ENCODE measurements at regions not wholly inside any gene's neighbourhood (a gene's known extent, or its start where the extent isn't known, plus 50 kb on each side); places are given as distances from the start of the nearest gene placed in this dataset.

DNA sequence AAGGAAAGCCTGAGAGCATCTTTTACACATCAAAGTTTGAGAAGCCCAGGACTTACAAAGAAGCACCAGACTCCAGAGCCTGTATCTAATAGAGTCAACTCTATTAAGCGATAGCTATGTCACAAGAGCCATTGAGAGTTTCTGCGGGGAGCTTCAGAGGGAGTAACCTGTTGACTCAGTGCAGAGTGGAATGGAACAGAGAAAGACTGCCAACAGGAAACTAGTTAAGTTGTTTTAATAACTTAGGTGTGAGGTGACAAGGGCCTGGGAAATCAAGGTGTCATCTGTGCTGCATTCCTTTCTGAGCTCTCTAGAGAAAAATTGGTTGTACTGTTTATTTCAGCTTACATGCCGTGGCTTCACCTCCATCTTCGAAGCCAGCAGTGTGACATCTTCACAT lies 513.8 kb upstream of the POU3F3 start:
- no peak for DNase-seq

DNA sequence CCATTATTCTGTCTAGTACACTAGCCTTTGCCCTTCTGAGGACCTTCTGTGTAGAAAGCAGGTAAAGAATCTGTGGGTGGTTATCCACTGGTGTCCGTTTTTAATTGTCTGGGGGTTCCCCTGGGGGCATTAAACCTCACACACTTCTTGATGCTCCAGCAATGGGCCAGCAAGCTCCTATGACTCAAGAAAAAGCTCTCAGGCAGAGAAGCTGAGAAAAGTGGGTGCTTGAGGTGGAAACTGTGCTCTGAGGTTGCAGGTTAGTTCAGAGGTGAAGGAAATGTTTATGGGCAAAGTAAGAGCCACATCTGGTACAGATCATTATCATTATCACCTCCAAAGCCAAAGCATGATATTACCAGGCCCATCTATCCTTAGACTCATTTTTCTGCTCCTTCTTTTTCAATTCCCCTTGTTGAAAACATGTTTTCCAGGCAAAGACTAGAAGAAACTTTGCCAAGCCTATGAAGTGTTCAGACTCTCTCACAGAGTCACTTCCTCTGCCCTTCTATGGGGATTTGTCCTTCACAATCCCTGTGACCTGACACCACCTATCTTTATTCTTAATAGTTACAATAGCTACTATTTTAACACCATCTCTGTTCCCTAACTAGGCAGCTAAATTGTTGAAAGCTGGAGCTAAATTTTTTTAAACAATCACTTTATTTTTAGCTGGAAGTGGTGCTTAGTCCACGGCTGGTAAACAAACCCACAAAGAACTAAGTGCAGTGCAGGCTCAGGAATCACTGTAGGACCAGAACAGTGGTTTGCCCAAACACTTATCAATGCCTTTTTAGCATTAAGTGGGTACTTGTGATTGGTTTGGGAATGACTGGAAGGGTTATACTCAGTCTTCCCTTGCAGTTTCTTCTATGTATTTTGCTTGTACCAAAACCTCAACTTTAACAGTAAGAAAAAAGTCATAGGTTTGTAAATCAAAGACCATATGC lies 512.8 kb upstream of the POU3F3 start:
- DNase-seq, result no peak

DNA sequence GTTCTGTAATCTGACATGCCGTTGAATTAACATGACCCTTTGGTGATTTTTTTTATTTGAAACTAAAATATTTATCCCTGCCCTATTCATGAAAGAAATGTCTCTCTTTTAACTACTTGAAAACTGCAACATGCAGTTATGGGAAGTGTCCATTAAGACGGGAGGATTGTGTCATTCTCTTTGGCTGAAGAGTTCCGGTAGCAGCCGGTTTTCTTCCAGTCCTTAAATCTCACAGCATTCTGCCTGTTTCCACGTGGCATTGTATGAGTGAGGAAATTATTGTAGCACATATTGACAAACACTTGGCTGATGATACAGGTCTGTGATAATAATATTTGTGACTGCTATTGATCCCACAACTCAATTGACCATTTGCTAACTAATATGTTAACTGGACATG lies 509.6 kb upstream of the POU3F3 start:
- no peak for DNase-seq

DNA sequence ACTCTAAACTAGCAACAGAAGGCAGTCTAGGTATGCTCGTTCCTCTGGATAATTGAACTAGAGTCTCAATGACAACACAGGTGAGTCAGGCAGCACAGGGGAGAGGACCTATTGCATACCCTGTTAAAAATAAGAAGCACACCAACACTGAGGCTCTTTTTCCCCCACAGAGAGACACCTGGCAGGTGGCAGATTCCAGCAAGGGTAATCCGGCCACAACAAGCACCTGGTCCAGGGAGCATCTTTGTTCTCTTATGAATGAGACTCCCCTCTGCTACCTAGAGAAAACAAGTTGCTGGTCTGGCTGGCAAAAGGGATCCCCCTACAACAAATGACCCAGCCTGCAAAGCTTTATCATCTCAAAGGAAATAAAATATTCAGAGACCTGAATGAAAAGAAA lies 508.9 kb upstream of the POU3F3 start:
- DNase-seq, result no peak

DNA sequence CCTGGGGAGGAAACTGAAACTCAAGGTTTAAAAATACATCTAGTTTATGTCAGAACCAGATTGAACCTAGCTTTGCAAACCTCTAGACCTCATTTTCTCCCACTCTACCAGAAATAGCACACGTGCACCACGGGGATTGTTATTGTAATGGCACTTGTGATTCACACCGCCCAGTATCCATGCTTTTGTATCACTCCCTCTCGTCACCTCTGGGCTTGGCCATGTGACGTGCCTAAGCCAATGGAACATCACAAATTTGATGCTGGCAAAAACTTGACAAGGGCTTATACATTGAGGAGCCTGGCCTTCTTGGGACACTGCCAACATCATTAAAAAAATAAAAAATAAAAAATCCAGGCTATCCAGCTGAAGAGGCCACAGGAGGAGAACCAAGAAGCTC lies 495.8 kb upstream of the POU3F3 start:
- DNase-seq, result no peak

DNA sequence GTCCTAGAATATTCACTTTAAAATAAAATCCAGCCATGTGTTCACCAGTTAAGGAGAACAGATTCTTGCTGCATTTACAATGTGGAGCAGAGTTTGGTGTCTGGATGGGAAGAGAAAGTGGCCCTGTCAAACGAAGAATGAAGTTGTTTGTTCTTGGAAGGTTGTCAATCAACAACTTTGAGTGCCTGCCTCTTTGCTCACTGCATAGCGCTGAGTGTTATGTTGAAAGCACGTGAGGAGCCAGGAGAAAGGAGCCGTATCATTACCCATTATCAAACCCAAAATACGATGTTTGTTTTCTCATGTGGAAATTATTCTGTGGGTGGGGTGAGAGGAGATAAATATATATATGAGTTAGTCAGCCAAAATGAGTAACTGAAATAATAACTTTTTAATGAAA lies 492.5 kb upstream of the POU3F3 start:
- no peak for DNase-seq

DNA sequence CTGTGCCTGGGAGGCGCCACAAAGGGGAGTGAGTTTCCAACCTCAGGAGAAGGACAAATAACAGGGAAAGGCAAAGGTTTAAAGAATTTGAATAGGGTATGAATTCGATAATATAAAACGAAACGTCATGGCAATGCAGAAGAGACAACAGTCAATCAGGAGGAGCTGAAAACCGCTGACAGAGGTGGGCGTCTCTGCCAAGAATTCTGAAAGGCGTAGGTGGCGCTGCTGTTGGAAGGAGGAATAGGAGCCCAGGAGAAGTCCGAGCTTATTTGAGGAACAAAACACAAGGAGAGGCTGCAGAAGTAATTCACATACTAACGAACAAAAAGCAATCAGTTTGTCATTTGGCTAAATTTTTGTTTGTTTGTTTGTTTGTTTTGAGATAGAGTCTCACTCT lies 485.8 kb upstream of the POU3F3 start:
- no peak for DNase-seq

DNA sequence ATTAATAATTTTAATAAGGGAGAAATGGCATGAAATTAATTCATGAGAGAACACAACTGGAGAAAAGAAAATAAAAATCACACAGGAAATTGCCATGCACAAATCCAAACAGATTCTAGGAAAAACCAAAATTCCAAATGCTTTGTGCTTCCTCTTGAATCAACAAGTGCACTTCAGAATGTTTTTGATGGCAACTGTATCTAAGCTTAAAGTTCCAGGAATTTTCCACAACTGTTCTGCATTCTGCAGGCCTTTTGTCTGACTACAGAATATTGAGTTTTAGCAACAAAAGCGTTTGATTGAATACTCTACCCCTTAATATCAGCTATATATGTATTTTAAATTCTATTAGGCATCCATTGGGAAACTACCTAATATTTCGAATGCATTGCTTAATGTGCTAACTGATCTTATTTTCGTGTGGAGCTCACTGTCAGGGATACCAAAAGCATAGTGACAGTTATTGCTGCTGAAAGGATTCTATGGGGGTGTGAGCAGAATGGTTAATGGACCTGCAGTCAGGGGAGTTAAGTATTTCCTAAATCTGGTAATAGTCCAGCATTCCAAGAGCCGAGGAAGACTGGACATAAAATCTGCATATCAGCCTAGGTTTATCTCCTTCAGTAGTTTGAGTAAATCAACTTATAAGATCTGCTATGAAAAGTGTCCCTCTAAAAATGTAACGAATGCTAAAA lies 482.7 kb upstream of the POU3F3 start:
- no peak for DNase-seq

DNA sequence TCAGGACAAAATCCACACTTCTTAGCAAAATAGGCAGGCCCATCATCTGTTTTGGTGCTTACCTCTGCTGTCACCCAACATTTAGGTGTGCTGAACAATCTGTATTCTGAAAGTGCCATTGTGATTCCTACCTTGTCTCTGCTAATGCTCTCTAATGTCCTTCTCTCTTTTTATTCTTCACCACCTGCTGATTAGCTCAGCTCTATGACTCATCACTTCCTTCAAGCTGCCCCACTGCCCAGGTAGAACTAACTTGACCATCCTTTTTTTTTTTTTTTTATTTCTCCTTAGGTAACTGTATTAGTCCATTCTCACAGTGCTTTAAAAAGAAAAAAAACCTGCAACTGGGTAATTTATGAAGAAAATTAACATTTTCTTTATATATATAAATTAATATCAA lies 478.7 kb upstream of the POU3F3 start:
- no peak for DNase-seq

DNA sequence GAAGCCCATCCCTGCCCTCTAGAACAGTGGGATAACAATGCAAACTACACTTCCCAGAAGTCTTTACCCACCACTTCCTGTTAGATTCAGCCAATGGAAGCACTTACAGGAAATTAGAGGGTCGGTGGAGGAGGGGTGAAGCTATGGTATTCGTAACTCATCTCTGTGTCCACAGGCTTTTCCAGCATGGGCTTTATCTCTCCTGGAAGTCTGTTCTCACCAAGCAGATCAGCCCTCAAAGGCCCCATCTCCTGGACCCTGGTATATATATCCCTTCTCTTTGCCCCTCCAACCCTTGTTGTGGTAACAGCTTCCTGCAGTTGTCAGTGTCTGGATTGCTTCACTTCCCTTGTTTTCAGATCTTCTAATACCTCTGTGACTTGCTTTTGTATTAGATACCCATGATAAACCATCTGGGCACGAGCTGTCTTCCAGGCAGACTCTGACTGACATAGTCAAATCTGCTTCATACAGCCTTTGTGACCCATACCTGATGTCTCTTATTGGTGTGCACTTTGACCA lies 475.0 kb upstream of the POU3F3 start:
- DNase-seq, result peak; percentile 83 to 87

DNA sequence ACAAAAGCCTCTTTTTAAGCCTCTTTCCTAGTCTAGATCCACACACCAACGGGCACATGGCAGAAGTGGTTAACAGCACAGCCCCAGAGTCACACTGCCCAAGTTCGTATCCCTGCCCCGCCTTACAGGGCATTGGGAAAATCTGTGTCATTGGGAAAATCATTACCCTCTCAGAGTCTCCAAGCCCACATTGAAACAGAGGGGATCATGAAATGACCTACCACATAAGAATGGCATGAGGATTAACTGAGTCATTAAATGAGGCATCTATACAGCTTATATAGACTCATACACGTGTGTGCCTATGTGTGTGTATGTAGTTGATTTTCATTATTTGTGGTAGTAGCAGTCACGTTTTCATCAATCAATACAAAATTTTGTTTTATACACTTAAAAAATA lies 469.0 kb upstream of the POU3F3 start:
- no peak for DNase-seq

DNA sequence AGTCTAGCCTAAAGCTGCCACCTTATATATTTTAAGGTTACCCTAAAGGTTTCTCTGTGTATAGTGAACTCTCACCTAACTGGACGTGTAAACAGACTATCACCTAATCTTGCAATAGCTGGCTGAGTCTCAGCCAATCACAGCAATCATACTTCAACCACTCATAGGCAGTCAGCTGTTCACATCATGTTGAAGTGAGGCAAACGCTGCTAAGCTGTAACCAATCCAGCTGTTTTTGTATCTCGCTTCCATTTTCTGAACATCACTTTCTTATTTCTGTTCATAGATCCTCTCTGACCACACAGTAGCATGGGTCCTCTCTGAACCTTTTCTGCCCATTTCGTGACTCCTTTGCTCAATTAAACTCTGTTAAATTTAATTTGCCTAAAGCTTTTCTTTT lies 468.2 kb upstream of the POU3F3 start:
- DNase-seq, result no peak

DNA sequence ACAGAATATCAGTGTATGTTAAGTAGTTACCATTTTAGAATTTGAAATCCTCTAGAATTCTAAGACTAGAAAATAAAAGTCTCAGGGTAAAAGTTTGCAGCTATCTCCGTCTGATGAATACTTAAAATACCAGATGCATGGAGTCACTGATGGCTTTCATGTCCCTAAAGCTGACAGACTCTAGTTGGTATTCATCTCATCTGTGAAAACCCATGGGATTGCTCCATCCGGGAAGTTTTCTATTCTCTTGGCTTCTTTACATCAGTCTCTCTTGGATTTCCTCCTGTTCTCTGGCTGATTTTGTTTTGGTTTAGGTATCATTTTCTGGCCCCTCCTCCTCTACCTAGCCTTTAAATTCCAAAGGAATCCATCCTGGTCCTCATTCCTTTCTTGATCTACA lies 465.6 kb upstream of the POU3F3 start:
- no peak for DNase-seq

DNA sequence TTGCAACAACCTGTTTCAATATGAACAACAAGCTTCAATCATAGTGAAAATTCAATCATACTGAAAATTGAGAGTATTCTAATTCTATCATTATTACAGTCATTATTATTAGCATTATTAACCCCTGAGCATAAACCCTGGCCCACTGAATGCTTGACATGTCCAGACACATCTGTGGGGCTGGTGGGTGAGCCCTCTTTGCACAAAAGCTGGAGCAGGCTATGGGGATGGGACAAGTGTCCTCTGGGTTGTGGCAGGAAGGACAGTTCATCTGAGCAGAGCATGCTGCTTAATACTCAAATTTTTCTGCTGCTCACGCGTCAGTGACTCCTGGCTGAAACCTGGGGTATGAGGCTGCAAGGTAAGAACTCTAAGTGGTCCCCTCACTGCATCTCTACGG lies 451.1 kb upstream of the POU3F3 start:
- no peak for DNase-seq

DNA sequence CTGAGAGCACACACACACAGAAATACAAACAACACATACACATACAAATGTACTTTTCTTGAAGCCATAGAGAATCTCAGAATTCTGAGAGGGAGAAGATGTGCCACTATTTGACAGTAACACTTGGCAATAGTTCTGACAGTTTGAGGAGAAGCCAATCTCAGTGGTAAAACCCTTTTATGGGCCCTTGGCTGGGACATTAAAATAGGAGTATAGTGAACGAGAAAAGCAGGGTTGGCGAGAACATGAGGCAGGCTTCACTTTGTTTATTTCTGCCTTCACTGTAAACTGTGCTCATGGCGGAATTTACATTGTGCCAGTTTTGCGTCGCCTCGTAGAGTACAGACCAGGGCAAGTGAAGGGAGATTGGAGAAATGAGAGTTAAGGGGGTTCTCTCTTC lies 449.4 kb upstream of the POU3F3 start:
- no peak for DNase-seq

DNA sequence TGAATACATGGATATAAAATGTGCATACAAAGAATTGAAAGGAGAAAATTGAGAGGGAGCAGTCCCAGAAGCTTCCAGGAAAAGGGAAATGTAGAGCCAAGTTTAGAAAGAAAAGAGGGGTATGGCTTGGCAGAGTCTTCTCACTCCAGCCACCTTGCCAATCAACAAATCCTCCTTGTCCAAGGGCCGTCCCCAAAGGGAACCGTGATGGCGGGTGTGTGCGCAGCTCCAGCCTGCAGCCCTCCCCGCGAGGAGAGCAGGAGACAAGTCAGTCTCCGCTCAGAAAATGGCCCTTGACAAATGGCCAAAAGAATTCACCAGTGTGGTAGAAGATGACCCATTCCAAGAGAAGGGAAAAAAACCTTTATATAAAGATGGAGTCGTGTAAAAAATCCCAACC lies 448.3 kb upstream of the POU3F3 start:
- DNase-seq, result no peak

DNA sequence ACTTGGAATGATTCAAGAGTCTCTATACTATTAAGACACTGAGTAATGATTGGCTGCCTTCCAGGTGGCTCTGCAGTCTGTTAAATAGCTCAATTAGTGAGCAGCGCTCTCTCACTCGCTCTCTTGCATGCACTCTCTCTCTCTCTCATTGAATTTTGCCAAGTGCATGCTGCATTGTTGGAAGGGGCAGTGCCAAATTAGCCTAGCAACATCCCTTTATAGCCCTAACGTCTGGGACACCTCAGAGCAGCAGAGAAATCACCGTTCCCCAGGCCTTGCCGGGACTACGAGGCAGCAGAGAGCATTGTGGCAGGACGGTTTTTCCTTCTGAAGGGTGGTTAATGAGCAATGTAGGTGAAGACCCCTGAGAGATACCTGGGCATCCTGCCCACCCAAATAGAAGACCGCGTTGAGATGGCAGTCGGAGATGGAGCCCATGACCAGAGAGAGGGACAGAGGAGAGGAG lies 447.6 kb upstream of the POU3F3 start:
- DNase-seq, result no peak

DNA sequence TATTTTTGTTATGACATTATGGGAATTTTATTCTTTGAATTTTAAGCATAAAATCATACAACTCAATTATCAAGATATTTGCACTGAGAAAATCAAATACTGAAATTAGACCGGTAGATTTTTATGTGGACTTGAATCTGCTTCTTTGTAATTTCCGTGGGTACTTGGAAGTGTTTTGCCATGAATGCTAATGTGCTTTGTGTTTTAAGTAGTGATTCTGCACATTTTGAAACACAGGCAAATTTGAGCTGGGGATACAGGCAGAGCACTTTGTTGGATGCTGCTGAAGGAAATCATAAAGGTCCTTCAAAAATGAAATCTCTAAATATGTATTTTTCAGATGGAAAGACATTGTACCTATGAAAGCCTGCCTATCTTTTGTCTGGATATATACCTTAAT lies 446.3 kb upstream of the POU3F3 start:
- DNase-seq, result no peak

DNA sequence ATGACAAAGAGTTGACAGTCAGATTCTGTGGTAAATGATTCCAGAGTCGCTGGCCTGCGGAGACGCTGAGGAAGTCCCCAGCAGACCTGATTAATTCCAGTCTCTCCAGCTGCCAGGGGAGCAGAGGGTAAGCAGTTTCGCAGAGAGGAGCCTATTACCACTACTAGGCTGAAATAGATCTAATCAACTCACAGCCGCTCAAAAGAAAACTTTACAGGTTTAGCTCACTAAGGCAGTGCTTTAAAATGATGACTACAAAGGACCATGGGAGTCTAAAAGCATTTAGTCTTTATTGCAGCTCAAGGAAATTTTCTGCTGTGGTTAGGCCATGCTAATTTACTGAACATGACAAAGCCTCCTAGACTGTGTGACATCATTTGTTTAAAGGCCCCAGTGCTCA lies 445.6 kb upstream of the POU3F3 start:
- DNase-seq, result no peak

DNA sequence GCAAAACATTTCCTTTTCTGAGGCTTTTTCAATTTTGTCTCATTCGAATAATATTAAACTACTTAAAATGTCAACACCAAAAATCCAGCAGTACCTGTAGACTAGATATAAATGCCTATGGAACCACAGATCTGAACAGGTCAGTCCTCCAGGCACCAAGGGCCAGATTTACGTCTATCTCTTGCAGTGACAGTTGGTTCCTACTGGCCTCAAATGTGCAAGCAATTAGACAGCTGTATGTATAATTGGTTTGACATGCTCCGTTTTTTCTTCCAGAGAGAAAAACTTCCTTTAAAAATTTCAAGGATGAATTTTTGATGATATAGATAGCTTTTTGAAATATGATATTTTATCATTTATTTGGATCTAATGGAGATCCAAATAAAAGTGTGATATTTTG lies 443.8 kb upstream of the POU3F3 start:
- no peak for DNase-seq

DNA sequence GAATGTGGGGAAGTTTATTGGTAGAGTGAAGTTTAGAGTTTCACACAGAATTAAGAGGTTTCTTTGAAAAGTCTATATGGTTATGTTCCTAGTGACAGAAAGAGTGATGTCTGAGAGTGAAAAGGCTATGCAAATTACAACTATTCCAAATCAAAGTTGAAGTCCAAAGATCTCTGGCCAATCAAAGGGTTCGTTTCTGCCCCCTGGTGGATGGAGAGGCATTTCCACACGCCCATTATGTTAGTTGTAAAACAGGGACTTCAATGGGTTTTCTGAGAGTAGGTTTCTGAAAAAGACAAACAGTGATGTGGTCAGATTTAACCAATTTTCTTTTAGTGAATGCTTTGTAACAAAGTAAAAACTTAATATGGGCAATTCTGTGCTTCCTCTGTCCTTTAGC lies 441.5 kb upstream of the POU3F3 start:
- peak; percentile 26 to 56 for DNase-seq

DNA sequence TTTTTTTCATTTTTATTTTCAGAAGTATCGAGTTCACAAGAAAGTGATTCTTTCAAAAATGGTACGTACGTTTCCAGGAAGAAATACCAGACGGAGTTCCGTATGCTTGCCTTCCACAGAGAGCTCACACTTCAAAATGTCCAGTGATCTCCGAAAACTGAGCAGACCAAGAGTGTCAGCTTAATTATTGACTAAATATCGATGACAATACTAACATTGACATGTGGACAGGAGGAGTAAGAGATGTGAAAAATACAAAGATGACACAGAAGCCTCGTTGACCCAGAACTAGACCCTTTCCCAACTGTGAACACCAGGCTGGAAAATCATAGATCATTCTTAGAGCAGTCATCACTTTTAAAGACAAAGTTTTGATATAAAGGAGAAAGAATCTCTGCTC lies 440.0 kb upstream of the POU3F3 start:
- no peak for DNase-seq

DNA sequence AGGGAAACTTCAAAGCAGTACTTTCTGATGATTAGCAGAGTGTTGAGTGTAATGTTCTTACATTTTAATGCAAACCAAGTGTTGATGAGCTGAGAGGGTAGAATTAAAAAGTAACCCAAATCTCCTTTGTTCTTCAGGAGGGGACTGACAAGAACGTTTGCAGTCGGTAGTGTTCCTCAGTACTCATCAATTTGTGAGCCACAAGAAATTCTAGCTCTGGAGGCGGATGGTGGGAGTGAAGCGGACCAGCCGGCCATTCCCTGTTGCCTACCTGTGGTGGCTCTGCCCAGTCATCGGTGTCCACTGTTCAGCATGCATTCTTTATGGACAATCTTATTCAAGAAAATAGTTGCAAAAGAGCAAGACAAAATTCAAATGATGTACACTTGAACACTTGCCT lies 438.6 kb upstream of the POU3F3 start:
- no peak for DNase-seq

DNA sequence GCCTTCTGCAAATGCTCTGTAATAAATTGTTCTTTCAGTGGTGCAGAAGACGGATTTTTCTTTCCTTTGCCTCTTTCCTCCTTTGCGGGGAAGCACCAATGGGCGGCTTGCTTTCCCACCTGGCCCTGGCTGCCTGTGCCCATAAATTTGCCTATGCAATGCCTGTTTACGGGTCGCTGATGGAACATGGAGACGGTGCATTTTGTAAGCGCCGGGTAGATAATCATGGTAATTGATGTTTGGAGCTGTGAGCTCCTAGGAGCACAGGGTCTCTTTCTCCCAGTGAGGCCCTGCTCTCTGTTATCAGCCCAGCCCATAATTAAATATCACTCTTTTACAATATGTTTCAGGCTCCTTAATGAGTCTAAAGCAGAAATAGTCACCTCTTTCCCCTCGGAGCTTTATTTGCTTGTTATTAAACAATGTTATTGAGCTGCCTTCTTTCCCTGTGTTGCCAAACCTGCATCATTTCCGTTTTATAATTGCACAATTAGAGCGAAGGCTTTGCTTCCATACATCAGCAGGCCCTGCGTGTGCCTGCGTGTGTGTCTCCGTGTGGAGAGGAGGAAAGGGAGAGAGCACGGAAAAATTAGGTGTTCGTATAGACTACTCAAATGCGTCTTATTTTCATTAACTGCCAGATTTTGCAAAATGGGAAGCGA lies 437.4 kb upstream of the POU3F3 start:
- DNase-seq, result no peak

Data from AML-193 (cell line).